AG10803 (cell line): ENCODE measurements at regions not wholly inside any gene's neighbourhood (a gene's known extent, or its start where the extent isn't known, plus 50 kb on each side); places are given as distances from the start of the nearest gene placed in this dataset.
A peak's percentile ranks its signal among the peaks of the same experiment; 100 is the strongest.

Source experiments
- DNase-seq: peaks from one replicate; pipeline ENCODE4 v3.0.0; 2010; ENCODE audit warnings: low read depth
- H3K4me3 ChIP-seq: 2 replicates; pipeline ENCODE4 v1.5.1; 2011; ENCODE audit warnings: mild to moderate bottlenecking, low read length, control low read depth
- CTCF ChIP-seq: conservative IDR thresholded peaks from 2 replicates; pipeline ENCODE4 v1.5.1; 2011; ENCODE audit warnings: mild to moderate bottlenecking, low read length, control low read depth, inconsistent platforms

DNA sequence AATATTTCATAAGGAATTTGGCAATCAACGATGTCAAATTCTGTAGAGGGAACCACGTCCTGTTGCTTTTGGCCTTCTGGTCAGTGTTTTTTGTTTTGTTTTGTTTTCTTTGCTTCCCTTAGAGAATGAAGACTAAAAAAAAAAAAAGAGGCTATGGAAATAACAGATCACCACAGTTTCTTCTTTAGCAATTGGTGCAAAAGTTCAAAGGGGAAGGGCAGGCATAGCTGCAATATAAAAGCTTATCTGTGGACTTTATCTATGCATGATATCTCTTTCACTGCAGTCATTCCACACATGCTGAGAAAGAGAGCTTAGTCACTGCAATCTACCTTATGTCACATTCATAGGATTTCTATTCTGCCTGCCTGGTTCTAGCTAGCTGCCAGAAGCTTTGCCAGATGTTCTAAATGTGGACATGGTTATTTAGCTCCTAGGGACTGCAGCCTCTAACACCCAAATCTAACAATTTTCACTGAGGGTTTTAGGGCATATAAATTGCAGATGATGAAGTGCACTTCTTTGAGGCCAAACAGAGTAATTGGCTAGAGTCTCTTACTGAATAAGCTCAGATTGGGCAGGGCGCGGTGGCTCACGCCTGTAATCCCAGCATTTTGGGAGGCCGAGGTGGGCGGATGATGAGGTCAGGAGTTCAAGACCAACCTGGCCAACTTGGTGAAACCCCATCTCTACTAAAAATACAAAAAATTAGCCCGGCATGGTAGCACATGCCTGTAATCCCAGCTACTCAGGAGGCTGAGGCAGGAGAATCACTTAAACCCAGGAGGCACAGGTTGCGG lies 637.2 kb downstream of the NTRK3 start:
- no peak for TF ChIP-seq CTCF
- DNase-seq: peak; percentile 87
- H3K4me3 ChIP-seq: no peak overlapping the region

DNA sequence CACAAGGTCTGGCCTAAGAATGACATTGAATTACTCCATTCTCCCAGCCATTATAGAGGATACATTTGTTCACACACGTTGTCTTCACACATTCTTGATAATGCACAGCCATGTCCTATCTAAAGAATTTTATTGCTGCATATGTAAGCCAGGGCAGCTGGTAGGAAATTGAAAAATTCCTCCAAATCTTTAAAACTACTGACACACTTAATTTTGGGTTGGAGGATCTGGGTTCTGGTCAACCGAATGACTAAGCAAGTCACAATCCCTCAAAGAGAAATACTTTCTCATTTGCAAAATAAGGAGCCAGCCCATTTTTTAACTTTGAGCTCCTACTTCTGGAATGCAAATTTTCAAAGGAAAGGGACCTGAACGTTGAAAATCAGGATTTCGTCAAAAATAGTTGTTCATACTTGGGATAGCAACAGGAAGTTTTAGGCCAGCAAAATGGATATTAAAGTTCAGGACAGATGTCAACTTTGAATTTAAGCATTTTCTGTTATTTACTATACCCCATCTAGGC lies 638.3 kb downstream of the NTRK3 start:
- DNase-seq: peak; percentile 30

GRCh38 chr15:87614704-87615103 lies 641.8 kb downstream of the NTRK3 start:
- no peak overlapping the region for H3K4me3 ChIP-seq
- TF ChIP-seq CTCF: no peak
- DNase-seq: no peak

More for the DNA sequence above, 638.3 kb downstream of the NTRK3 start:
- no peak overlapping the region for H3K4me3 ChIP-seq
- no peak for TF ChIP-seq CTCF

DNA sequence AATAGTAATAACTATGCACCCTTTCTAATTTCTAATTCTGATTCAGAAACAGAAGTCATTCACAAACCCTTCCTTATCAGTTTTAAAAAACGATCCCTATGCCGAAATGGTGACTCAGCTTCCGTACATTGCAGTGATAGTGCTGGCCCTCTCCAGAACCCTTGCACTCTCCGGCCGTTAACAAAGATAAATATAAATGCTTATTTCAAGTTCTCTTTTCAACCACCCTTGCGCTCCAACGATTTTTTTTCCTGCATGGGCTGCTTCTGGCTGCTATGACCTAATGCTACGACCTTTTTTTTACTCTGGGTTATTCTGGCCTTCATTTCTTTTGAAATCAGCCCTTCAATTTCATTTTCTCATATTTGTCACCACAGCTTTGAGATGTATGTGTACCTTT lies 646.2 kb downstream of the NTRK3 start:
- no peak overlapping the region for H3K4me3 ChIP-seq
- no peak for DNase-seq
- TF ChIP-seq CTCF: no peak

- no peak overlapping the region for H3K4me3 ChIP-seq
- TF ChIP-seq CTCF: no peak
- DNase-seq: no peak
Measured at GRCh38 chr15:87609894-87610293, 646.6 kb downstream of the NTRK3 start.

DNA sequence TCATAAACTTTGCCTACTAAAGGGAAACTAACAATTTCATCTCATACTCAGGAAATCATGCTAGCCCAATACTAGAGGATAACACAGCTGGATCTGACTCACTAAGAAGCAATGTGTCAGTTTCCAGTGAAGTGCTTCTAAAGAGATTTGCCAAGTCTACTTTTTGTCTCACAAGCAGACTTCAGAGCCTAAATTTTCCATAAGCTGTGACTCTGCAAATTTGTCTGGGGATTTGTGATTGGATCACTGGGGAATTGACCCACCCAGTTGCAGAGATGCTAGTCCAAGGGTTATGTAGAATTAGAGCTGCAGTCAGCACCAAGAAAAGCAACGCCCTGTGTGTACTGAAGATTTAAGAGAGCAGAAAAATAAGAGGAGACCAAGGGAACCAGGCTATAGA lies 647.1 kb downstream of the NTRK3 start:
- H3K4me3 ChIP-seq: no peak overlapping the region
- peak; percentile 92 for DNase-seq

More for the DNA sequence above, 647.1 kb downstream of the NTRK3 start:
- no peak for TF ChIP-seq CTCF
